HL-60/S4 treated with retinoic acid at 250 ng/mL for 4 days and 3 days (cell line): ENCODE measurements at regions not wholly inside any gene's neighbourhood (a gene's known extent, or its start where the extent isn't known, plus 50 kb on each side); places are given as distances from the start of the nearest gene placed in this dataset.

Experiments
- in situ Hi-C: fragments of 300-500 bp; cut with MboI; formaldehyde crosslinking; loops from 2 replicates; pipeline ENCODE4 v1.7.0; 2022; ENCODE audit warnings: low sequenced_read_pairs

DNA sequence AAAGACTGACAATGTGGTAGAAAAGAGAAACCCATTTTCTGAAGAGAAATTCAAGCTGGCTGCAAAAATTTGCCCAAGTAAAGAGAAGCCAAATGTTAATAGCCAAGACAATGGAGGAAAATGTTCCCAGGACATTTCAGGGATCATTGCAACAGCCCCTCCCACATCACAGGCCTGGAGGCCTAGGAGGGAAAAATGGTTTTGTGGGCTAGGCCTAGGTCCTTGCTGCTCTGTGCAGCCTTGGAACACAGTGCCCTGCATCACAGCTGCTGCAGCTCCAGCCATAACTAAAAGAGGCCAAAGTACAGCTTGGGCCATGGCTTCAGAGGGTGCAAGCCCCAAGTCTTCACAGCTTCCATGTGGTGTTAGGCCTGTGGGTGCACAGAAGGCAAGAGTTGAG, 332.4 kb upstream of the LRIG3 start:
- in situ Hi-C loops, result no loop called here

DNA sequence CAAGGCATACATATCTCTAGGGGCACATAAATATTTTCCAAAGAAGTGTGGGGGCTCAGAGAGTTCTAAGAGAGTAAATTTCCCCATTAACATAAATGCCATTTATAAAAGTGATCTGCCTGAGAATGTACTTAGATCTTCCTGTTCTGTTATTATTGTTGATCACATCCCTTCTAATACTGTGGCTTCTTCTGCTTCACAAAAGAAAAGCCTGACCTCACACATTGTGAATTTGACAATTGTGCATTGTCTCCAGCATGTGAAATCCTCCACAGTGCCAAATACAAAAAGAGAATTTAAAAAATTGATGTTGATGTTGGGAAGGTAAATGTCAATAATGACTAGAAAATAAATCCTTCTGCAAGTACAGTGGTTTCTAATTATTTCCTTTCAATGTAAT, 330.5 kb upstream of the LRIG3 start:
- in situ Hi-C loops, result no loop called here

DNA sequence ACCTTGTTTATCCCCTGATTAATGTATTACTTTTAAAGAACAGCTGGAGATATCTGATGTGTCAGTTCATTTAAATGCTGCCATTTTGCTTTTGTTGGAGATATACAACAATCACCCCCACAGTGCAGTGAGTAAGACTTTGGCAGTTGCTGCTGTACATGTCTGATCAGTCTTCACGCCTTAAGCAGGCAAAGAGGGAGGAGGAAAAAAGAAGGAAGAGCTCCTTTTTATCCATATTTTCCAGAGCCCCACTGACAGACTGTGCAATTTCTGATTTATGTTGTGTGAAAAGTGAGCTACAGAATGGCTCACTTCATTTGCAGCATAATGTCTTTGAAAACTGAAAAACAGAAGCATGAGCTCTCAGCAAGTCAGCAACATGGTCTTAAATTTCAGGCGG, 319.7 kb upstream of the LRIG3 start:
- in situ Hi-C loops, result no loop called here

DNA sequence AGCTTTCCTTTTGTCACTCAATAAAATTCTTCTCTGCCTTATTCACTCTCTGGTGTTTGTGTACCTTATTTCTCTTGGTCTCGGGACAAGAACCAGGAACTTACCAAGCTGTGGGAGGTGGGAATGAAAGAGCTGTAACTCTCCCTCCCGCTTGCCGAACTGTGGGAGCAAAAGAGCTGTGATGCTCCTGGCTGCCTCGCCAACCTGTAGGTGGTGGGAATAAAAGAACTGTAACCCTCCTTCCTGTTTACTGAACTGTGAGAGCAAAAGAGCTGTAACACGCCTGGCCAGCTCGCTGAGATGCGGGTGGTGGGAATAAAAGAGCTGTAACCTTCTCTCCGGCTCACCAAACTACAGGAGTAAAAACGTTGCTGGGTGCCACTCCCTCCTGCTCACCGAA, 314.1 kb upstream of the LRIG3 start:
- in situ Hi-C loops, result no loop called here

DNA sequence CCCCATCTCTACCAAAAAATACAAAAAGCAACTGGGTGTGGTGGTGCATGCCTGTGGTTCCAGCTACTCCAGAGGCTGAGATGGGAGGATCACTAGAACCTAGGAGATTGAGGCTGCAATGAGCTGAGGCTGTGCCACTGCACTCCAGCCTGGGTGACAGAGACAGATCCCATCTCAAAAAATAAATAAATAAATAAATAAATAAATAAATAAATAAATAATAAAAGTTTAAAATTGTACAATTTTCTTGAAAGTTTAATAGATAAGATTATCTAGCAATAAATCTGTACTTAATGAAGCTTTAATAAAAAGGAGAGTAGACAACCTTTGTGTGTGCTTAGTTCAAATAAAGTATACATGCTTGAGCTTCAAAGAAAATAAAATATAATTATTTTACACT, 310.0 kb upstream of the LRIG3 start:
- in situ Hi-C loops, result no loop called here

DNA sequence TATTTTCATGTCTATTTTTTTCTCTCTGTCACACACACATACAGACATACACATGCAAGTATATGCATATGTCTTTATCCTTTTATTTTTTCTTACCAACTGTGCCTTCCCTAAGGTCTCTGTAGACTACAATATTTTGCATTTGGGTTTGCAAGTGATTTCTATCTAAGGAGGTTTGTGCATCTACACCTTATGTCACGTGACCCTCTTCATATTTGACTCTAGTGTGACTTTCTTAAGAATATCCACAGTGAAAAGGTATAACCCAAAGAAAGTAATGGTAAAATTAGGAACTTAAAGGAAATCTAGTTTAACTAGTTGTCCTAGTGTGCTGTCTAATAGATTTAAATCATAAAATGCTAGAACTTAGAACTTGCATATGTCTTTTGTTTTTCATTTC, 298.8 kb upstream of the LRIG3 start:
- in situ Hi-C loops, result no loop called here

DNA sequence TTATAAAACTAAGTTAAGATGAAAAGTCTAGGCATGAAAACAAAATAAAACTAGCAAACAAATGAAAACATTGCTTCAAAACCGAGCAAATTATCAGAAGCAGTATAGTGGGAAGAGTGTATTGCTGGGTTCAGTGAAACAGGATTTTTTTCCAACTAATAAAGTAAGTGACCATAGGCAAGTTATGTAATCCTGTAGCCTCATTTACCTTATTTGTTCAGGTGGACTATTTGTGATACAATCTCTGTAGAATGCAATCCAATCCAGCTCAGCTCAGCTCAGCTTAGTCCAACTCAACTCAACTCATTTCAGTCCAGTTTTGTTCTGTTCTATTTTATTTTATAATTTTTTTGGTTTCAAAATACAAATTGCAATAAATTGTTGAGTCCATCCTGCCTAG, 276.7 kb upstream of the LRIG3 start:
- in situ Hi-C loops, result no loop called here

DNA sequence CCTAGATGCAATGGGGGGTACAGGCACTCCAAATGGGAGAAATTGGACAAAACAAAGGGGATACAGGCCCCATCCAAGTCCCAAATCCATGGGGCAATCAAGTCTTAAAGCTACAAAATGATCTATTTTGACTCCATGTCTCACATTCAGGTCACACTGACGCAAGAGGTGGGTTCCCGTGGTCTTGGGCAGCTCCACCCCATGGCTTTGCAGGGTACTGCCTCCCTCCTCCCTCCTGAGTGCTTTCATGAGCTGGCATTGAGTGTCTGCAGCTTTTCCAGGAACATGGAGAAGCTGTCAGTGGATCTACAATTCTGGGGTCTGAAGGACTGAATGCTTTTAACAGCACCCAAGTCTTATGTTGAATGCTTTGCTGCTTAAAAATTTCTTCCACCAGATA, 274.5 kb upstream of the LRIG3 start:
- in situ Hi-C loops, result no loop called here

DNA sequence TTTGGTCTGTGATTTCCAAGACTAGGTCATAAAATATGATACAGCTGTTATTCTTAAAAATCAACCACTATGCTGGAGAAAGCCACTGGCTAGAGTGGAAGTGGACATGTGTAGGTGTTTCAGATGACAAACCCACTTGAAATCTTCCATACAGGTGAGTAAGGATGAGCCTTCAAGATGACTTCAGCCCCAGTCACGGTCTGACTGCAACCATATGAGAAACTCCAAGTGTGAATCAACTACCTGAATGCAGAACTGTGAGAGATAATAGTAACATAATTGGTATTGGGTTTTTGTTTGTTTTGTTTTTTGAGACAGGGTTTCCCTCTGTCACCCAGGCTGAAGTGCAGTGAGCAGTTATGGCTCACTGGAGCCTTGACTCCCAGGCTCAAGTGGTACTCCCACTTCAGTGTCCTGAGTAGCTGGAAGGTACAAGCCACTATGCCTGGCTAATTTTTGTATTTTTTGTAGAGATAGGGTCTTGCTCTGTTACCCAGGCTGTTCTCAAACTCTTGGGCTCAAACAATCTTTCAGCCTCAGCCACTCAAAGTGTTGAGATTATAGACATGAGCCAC, 273.3 kb upstream of the LRIG3 start:
- in situ Hi-C loops, result no loop called here

DNA sequence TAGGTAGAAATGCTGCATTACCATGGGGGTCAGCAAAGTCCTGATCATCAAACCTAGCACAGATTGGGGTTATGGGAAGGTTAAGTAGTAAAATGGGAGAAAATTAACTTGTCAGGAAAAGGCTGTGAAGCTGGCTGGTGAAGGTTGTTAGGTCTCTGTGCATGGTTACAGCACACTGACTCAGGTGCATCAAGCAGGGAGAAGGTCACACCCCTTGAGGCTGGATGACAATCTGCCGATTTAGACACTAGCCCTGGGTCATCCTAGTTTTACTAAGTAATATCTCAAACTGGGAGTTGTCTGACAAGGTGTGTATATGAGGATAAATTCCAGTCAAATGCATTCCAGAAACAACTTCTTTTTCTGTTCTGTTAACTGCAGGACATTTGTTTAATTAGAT, 271.1 kb upstream of the LRIG3 start:
- in situ Hi-C loops, result no loop called here

DNA sequence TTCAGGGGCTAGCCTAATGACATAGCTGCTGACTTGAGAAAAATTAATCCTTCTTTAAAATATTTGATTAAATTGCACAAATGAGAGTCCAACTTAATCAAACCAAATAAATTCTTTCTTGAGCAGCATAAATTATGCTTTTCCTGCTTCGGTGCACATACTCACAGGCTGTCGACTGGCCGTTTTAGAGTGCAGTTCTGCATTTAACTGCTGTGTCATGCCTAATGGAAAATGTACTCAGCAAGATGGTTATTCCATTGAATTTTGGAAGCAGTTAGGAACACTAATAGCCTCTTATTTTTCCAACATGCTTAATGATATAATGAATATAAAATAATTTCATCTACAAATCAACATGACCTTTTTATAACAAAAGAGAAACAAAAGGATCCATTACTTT, 266.1 kb upstream of the LRIG3 start:
- in situ Hi-C loops, result no loop called here

DNA sequence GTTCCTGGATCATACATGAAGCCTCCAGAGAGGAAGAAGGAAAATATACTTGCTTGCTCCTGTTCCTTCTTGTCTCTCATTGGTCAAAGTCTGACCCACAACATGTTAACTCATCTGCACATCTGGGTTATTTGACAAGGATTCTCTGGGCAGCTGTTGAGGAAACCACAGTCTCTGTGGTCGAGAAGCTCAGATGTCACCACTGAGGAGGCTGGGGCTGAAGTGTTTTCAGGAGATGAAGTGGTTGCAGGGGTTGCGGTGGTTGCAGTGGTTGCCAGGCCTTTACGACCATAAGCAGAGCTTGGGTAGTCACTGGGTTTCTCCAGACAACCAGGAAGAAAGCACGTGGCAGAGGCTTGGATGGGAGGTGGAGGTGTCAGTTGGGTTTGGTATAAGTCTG, 265.0 kb upstream of the LRIG3 start:
- in situ Hi-C loops, result no loop called here

DNA sequence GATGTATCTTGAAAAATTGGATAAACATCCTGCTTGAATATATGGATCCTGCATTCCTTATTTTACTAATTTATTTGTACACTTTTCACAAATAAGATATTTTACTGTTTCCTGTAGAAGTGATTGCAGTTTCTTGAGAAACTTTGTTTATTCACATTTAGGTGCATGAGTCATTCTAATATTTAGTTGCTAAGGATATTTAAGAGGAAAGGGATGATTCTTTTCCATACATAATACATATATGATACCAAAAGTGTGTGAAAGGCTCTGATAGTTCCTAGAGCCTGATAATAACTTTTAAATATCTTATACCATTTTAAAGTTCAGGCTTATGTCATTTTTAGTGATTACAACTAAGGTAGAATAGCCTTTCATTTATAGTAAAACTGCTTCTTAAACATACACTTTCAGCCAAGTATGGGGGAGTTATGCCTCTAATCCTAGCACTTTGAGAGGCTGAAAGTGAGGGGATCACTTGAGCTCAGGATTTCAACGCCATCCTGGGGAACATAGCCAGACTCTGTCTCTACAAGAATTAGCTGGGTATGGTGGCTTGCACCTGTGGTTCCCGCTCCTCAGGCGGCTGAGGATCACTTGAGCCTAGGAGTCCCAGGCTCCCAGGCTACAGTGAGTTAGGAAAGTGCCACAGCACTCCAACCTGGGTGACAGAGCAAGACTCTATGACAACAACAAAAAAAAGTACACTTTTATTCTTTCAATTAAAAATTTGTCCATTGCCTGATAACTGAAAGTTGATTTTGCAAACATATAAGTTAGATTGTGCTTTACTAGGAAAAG, 262.6 kb upstream of the LRIG3 start:
- in situ Hi-C loops, result no loop called here

DNA sequence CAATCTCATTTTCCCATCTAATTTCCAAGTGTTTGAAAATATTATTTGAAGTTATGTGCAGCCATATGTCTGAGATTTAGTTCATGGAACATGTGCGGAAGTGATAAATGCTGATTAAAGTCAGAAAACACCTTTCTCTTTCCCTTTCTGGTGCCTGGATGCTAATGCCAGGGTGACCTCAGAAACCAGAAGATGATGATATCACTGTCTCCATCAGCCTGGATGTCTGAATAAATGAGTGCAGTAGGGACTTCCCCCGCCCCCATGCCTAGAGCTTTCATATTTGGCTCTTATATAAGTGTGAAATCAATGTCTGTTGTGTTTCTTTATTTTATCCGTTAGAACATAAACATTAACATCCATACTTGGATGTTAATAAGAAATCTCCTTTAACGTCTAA, 261.9 kb upstream of the LRIG3 start:
- in situ Hi-C loops, result no loop called here

DNA sequence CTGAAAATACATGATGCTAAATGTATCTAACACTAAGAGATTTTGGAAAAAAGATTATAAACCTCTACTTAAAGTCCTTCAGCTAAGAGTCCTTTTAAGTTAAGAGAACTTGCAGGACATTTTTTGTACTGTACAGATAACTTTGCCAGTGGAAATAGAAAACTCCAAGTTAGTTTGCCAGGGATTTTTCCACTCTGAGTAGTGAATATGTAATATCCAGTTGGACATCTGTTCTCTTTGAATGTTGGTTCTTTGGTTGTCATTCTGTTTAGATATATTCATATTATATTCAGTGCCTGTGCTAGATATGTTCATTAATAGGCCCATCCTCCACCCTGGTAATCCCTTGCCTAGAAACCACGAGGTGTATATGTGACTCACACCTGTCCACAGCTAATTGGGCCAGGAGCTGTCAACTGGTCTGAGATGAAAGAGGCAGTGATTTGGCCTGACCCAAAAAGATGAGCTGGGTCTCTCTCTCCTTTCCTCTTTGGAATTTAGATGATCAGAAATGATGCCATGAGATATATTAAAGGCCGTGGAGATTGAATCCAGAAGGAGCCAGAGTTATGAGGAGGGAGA, 261.0 kb upstream of the LRIG3 start:
- in situ Hi-C loops, result no loop called here

DNA sequence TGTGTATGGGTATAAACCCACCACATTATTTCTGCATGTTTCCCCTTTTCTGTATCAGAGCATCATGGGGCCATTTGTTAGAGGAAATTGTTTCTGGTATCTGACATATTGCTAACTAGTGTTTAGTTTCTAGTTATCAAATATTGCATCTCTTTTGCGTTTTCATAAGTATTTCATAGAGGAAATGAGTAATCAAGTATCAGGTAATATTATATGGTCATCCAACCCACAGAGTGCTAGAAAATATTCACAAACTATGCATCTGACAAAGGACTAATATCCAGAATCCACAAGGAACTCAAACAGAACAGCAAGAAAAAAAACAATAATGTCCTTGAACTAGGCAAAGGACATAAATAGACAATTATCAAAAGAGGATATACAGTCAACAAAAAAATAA, 258.9 kb upstream of the LRIG3 start:
- in situ Hi-C loops, result no loop called here

DNA sequence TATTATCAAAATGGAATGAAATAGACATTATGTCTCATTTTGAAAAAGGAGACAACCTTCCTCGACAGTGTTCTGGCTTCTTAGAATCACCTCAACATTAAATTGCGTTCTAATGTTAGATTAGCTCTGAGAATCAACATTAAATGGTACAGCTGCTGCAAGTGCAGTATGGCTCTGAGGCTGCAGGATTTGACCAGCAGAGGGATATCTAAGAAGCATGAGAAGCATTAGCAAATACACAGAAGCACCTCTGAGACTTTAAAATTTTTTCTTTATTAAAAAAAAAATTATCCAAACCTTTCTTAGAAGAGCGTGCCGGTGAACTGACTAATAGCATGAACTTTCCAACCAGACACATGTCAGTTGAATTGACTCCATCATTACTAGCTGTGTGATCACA, 253.4 kb upstream of the LRIG3 start:
- in situ Hi-C loops, result loop anchor here (25.0 kb wide), 1 partner anchor 1186 kb away; no protein-coding TSS in a partner anchor

DNA sequence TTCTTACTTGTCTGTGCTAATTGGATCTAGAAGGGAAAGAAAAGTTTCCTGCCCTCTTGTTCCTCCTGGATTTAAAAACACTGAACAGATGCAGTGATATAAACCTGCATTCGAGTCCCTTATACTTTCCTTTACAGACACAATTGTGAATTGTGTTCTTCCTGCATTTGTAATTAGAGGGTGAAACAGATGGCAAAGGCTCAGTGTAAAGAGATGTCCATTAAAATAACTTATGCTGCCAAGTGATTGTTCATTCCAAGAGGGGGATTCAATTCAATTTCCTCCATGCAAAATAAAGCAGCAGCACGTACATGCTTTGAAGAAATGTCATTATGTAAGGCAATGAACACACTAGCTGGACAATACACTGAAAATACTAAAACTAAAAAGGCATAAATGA, 248.3 kb upstream of the LRIG3 start:
- in situ Hi-C loops, result loop anchor here (25.0 kb wide), 1 partner anchor 1181 kb away; no protein-coding TSS in a partner anchor

DNA sequence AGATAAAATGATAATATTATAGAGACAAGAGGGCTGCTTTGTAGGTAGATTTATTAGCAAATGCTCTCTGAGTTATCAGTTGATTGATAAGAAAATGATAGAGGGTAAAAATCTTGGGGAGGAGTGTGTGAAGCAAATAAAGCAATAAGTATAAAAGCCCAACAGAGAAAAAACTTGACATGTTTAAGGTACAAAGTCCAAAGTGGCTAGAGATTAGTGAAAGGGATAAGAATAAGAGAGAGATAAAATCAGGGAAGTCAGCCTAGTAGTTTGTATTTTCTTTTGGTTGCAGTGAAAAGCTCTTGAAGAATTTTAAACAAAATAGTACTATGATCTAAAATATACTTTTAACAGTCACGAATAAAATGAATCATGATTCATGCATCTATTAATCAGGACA, 246.2 kb upstream of the LRIG3 start:
- in situ Hi-C loops, result loop anchor here (25.0 kb wide), 1 partner anchor 1179 kb away; no protein-coding TSS in a partner anchor

DNA sequence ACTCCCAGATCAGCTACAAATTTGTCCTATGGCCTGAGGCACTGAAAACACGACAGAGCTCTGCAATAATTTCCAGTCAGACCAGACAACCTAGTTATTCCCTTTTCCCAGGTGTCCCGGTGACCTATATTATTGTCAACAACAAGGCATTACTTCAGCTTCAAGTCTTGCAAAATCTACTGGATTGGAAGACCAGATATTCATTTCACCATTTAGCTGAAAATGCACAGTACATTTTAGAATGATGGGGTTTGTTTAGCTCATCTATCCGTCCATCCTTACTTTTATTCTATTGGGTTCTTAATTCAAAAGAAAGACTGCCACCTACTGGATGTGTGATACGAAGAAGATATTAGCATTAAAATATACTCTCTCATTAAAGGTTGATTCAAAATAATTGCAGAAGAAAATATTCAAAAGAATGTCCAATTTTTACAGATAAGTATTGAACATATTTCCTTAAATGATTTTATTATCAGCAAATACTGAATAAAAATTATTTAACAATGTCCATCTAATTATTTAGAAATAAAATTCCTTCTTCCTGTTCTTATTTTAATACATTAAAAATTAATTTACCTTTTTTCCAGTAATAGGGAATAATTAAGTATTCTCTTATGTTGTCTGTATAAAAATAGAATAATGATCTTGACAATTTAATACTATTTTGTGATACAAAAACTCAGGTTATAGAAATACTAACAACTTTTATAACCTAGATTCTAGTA, 244.9 kb upstream of the LRIG3 start:
- in situ Hi-C loops, result loop anchor here (25.0 kb wide), 1 partner anchor 1178 kb away; no protein-coding TSS in a partner anchor

DNA sequence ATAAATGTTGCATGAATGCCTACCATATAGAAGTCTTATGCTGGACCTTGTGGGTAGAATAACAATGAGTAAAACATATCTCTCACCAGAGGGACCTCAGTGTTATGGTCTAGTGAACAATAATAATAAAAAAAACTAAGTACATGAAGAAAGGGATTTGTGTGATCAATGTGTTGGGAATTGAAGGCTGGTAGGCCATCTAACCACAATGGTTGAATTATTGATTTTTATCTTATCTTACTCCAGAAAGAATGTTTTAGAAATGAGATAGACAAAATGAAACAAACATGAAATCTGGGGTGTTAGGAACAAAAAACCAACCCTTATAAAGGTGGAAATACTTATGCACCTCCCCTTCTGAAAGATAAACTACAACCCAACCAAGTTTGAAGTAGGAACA, 243.9 kb upstream of the LRIG3 start:
- in situ Hi-C loops, result loop anchor here (25.0 kb wide), 1 partner anchor 1177 kb away; no protein-coding TSS in a partner anchor
